GM21390 (cell line): ENCODE measurements at regions not wholly inside any gene's neighbourhood (a gene's known extent, or its start where the extent isn't known, plus 50 kb on each side); places are given as distances from the start of the nearest gene placed in this dataset.

Experiments
- ATAC-seq: cut with Tn5 transposase; IDR thresholded peaks from one replicate; pipeline ENCODE4 v1.9.1; 2021; ENCODE audit not compliant: unreplicated experiment

DNA sequence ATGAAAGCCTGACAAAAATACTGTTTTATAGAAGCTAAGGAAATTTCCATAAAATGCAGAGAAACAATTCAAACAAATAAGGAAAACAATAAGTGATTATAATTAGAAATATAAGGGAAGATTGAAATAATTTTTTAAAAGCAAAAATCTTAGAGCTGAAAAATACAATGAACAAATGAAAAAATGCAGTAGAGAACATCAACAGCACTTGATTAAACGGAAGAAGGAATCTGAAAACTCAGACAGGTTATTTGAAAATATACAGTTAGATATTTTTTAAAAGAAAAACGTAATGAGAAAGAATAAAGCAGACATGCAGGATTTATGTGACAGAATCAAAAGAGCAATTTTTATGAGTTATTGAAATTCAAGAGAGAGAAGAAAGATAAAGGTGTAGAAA lies 279.1 kb upstream of the MAGI2 start:
- ATAC-seq, result no peak

DNA sequence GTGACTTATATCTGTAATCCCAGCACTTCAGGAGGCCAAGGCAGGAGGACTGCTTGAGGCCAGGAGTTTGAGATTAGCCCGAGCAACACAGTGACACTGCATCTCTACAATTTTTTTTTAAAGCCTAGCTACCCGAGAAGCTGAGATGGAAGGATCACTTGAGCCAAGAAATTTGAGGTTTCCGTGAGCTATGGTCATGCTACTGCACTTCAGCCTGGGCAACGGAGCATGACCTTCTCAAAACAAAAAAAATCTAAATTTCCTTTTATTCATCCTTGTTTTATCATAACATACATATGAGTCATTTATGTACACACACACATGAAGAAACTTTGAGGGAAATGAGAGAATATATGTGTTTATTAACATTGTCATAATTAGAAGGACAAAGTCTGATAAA lies 277.5 kb upstream of the MAGI2 start:
- ATAC-seq, result no peak

DNA sequence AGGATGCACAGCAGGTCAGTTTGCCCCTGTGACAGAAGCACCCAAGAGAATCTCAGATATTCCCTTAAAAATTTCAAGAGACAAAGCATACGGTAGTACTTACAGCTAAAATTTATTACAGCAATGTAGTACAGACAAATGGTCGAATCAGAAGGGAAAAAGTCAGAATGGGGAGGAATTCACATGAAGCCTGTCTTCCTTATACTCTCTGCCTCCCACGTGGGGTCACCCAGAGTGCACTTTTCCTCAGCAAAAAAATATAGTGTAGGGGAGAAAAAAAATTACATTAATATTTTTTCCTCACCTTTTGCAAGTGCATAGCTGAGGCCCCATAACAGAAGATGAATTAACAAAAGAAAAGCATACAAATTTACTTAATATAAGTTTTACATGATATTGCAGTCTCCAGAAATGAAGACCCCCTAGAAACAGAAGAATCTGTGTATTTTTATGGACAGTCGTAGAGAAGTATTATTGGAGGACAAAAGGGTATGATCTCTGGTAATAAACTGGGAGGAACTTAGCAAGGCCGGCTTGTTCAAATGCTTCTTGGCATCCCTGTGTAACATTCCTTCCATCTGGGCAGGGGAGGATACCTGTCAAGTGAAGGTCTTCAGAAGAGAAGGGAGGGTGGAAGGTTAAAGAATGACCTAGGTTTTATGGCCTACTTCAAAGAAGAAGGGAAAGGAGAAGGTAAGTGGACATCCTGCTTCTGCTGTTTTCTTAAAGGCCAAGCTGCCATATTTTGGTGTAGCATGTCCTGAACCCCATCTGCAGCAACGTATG lies 270.6 kb upstream of the MAGI2 start:
- no peak for ATAC-seq

DNA sequence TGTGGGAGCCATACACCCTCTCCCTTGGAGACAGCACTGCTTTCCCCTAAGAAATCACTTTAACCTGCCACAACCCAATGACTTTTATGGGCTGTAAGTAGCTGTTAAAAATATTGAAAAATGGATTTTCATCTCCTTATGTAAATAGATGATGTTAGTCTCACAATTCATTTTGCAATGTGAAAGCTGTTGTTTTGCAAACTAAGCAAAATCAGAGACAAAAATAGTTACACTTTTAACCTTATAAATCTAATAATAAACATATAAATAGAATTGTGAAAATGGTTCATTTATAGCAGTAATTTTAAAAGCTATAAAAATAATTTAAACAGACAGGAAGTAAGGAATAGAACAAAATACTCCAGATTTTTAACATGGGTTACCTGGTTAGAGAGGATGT lies 268.8 kb upstream of the MAGI2 start:
- ATAC-seq, result no peak

DNA sequence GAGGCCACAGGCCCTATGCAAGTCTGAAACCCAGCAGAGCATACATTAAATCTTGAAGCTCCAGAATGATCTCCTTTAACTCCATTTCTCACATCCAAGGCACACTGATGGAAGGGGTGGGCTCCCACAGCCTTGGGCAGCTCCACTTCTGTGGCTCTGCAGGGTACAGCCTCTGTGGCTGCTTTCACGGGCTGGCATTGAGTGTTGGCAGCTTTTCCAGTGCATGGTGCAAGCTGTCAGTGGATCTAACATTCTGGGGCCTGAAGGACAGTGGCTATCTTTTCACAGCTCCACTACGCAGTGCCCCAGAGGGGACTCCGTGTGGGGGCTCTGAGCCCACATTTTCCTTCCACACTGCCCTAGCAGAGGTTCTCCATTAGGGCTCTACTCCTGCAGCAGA lies 265.7 kb upstream of the MAGI2 start:
- no peak for ATAC-seq

DNA sequence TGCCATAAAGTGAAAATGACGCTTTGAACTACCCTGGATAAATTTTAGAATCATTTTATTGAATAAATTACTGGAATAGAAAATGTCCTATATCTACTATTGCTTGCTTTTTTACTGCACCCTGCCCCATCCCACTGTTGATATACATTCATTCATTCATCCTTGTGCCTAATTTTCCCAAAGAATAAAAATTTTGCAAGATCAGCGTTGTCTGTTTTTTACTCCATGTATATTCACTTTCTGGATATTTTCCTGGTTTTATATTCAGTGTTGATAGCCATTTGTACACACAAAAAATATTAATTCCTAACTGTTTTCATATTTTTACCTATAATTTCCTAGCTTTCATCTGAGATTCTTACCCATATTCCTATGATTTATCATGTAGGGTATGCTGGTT lies 262.9 kb upstream of the MAGI2 start:
- ATAC-seq, result no peak

DNA sequence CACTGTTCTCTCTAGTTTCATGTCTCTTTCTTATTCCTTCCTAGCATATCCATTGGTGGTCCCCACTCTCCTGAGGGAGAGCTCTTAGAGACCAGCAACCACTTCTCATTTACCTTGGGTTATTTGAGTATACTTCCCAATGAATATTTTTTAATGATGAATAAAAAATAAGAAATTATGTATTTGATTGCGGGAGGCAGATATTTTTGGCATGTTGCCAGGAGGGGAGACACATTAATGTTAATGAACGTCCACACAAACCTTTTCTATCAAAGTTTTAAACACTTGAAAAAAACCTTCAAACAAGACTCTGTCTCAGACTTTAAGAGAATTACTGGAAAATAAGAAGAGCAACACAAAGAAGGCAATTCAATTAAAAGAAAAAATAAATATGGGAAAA lies 260.6 kb upstream of the MAGI2 start:
- no peak for ATAC-seq

DNA sequence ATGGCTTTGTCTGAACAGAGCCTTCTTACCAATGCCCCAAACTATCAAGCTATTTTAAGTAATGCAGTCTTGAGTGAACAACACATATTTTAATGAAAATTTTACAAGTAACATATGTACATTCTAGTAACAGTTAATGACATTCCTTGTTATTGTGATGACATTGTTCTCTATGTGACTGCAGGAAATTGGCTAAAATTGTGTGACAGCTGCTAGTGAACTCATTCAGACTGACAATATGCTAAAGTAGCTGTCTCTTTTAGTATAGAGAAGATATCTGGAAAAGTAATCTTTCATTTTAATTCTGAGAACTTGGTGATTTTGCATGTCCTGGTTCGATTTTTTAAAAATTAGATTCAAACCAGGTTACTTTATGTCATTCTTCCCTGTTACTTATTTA lies 259.8 kb upstream of the MAGI2 start:
- no peak for ATAC-seq

DNA sequence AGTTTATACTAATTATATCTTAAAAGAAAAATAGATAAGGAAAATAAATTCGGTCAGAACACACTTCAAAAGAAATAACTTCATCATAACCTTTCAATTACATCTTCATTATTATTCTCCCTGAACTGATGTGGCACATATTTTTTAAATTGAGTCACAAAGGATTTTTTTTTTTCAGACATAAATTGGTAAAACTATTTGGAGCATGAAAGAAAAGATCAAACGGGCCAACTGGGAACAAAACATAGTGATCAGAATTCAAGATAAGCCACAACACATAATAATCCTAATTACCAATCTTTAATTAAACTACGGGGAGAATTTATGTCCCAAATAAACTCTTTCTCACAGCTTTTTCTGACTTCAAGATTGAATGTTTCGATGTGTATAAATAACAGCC lies 258.2 kb upstream of the MAGI2 start:
- ATAC-seq, result no peak

DNA sequence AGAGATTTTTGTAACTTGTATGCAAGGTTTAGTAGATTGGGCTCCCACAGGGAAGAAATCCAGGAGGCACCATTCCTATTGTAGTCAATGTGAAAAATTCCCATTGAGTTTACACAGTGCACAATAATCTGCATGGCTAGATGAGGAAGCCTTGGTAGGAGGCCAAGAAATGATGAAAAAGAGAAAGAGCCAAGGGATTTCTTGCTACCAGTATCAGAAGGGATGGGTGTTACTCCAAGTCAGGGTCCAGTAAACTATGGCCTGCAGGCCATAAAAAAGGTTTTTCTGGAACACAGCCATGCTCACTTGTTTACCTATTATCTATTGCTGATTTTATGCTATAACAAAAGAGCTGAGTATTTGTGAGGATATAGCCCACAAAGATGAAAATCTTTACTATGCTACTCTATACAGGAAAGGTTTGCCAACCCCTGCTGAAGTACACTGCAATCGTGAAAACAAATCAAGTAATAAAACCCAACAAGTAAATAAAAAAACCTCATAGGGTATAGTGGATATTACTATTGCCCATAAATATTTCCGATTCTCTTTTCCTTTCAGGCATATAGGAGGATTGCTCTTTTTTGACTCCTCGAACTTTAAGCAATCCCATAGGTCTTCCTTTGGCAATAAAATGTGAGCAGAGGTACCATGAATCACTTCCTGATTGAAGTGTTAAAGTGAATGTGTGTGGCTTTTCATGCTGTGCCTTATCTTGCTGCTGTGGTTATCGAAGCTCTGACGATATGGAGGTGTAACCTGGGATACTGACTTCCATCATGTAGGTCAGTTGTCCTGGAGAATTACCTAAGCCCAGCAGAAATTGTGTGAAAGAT lies 256.3 kb upstream of the MAGI2 start:
- no peak for ATAC-seq

DNA sequence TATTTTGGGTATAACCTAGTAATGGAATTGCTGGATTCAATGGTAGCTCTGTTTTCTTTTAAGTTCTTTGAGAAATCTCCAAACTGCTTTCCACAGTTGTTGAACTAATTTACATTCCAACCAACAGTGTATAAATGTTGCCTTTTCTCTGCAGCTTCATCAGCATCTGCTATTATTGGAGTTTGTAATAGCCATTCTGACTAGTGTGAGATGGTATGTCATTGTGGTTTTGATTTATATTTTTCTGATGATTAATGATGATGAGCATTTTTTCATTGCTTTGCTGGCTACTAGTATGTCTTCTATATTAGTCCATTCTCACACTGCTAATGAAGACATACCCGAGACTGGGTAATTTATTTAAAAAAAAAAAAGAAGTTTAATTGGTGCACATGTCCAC lies 248.6 kb upstream of the MAGI2 start:
- no peak for ATAC-seq

DNA sequence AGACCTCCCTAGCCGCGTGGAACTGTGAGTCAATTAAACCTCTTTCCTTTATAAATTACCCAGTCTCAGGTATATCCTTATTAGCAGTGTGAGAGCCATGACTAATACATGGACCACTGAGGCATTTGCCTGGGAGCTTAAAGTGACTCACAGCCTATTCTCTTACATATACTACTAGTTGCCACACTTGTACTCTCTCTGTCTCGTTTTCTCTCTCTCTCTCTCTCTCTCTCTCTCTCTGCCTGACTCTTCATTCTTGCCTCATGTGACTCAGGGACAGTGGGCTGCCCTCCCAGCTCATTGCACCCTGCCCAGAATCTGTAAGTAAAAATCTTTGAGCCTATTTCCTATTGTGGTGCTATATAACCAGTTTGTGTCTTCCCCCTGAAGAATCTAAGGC lies 238.5 kb upstream of the MAGI2 start:
- no peak for ATAC-seq

DNA sequence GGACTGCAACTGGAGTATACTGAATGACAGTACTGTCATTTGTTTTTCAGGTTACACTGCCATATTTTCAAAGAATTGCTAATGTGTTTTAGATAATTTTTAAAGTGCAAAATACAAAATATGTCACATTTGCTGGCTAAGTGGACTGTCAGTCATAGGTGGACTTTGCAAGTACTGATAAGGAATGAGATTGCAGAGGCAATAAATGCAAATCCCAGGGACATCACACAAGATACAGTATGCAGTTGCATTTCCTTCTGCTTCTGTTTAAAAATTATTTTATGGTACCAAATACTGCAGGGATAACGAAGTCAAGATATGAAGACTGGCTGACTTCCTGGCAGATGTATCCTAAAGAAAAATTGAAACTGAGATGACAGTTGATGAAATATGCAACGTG lies 237.6 kb upstream of the MAGI2 start:
- no peak for ATAC-seq

DNA sequence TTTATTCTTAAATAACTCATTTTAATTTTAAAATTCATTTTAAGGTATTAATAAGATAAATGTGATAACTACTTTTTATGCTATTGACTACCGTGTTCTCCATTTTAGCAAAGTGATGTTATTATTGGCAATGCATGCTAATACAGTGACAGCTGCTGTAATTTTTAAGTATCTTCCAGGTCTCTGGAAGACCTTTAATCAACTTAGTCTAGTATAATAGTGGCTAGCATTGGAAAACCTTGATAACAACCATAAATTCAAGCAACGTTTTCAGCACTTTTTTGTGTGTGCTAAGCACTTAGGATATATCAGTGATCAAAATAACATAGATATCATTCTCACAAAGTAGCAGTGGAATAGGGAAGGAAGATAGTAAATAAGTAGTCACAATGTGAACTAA lies 230.9 kb upstream of the MAGI2 start:
- ATAC-seq, result no peak

DNA sequence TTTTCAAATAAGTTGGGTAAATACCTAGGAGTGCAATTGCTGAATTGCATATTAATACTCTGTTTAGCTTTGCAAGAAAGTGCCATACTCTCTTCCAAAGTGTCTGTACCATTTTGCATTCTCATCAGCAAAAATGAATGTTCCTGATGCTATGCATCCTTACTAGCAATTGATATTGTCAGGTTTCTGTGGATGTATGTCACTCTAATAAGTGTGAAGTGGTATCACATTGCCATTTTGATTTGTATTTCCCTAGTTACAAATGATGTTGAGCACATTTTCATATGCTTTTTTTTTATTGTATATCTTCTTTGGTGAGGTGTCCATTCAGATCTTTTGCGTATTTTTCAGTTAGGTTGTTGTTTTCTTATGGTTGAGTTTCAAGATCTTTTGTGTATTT lies 230.4 kb upstream of the MAGI2 start:
- ATAC-seq, result no peak

DNA sequence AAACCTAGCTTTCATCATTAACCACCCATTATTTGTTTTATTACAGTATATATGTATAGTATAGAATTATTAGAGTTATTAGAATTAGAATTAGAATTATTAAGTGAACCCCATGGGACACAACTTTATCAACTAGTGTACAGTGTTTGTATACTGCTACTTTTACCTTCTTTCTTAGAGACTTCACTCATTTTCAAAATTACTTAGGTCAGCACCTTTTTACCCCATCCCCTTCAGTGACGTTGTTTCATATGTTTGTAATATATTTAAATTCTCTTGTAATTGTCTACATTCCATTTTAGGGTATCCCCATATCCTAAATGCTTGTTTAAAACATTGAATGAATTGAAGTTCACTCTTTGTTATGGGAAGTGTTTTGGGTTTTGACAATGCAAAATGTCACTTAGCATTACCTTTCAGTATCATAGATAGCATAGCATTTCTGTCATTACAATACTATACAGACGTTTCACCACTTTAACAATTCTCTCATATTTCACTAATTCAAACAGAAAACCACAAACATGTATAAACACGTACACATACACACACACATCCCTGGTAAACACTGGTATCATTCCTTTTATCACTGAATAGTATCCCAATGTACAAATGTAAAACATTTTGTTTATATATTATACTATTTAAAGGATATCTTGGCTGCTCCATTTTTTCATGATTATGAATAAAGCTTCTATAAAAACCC lies 229.9 kb upstream of the MAGI2 start:
- no peak for ATAC-seq

DNA sequence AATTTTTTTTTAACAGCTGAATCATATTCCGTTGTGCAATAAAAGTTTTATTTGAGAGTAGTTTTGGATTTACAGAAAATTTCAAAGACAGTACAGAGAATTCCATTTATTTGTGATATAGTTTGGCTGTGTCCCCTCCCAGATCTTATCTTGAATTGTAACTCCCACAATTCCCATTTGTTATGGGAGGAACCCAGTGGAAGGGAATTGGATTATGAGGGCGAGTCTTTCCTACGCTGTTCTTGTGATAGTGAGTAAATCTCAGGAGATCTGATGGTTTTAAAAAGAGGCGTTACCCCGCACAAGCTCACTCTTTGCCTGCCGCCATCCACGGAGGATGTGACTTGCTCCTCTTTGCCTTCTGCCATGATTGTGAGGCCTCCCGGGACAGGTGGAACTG lies 228.0 kb upstream of the MAGI2 start:
- no peak for ATAC-seq

DNA sequence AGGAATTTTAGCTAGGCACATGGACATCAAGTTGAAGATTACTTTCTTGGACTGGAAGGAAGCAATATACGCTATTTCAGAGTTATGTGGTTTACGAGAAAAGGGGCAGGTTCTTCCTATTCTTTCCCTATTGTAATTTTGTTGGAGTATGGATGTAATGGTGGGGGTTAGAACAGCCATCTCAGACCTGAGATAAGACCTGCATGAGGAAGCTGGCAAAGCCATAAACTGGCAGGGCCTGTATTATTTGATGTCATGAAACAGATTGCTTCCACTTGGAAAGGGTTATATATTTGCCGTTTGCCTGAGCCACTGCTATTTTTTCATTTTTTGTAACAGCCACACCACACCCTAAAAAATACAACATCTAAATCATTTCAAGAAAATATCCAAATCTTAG lies 220.5 kb upstream of the MAGI2 start:
- ATAC-seq, result no peak

DNA sequence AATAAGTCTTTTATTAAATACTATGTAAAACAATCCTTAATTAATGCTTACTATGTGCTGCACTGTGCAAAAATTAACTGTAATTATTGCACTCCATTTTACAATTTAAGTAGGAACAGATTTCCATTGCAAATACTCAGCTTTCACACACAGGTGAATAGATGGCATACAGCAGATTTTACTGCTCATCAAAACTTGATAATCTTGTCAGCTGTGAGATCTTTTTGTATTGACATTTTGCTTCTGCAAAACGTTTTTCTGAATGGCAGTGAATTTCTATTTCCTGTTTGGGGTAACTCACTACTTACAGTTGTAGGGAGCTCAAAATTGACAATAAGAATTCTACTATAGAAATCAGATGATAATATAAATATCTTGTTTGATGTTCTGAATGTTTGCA lies 220.0 kb upstream of the MAGI2 start:
- ATAC-seq, result no peak

DNA sequence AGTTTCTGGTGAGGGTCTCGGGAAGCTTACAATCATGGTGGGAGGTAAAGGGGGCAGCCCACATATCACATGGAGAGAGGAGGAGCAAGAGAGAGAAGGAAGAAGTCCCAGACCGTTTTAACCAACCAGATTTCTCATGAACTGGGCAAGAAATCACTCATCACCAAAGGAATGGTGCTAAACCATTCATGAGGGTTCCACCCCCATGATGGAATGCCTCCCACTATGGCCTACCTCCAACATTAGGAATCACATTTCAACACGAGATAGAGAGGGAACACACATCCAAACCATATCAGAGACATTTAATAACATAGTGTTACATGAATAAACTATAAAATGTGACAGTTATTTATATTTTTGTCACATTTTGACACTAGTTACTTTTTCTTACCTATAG lies 214.8 kb upstream of the MAGI2 start:
- no peak for ATAC-seq

DNA sequence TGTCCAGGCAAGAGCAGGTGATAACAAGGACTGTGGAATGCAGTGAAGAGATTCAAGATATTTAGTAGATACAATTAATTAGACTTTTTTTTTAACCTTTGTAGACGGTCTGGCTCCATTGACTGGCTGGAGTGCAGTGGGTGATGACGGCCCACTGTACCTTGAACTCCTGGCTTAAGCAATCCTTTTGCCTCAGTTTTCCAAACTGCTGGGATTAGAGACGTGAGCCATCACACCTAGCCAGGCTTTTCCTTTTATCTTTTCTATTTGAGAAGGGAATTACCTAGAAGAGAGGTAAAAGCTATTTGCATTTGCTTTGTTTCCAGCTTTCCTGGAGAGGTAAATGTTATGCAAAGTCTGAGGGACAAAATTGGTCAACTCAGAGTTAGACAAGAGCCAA lies 213.0 kb upstream of the MAGI2 start:
- no peak for ATAC-seq
